Epithelial cell of prostate (primary cell): ENCODE measurements at regions not wholly inside any gene's neighbourhood (a gene's known extent, or its start where the extent isn't known, plus 50 kb on each side); places are given as distances from the start of the nearest gene placed in this dataset.
"Not testable (repeated sequence)": the region's sequence is repeated elsewhere in the genome, so short reads cannot be mapped to it uniquely, and the experiment has no call there.

Experiments
- DNase-seq: peaks from one replicate; pipeline ENCODE4 v3.0.0-alpha.2; 2011; ENCODE audit warnings: low read depth, low spot score
- H3K27ac ChIP-seq: fragments of 450-650 bp; 2 replicates; pipeline ENCODE4 v1.5.1; 2017; ENCODE audit warnings: mild to moderate bottlenecking

GRCh38 chr18:75714766-75715165 lies 287.3 kb upstream of the SMIM21 start:
- H3K27ac ChIP-seq, result no peak overlapping the region
- DNase-seq, result no peak

GRCh38 chr18:75712124-75712867 lies 284.8 kb upstream of the SMIM21 start:
- H3K27ac ChIP-seq, DNase-seq: not testable (repeated sequence)

DNA sequence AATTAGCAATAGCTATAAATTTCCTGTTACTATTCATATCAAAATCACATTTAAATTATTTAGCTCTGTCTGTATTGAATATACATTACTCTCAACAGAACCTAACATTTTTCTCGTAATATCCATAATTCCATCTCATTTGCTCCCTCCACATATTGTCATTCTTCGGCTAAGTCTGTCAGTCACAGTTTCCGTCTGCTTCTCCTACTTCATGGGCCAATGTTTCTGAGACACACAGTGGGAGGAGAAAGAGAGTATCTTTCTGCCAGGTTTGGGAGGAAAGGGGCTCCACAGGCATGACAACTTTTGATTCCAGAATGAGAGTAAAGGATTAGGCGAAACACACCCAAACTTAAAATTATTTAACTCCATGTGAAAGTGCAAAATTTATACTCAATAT lies 273.1 kb upstream of the SMIM21 start:
- no peak overlapping the region for H3K27ac ChIP-seq
- DNase-seq, result no peak

DNA sequence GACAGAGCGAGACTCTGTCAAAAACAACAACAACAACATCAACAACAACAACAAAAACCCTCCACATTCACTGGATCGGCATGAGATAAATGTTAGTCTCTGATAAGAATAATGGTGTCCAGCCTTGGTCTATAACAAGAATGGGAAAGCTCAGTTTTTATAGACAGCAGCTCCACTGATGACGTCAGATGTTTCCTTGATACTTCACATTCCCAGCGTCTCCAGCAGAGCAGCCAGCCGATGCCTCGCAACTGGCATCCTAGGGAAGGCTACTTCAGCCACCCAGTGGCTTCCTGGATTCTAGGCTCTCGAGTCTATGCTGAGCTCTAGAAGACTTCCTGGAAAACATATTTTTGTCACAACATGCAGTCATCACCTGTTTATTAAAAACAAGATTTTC lies 271.4 kb upstream of the SMIM21 start:
- H3K27ac ChIP-seq, result no peak overlapping the region
- DNase-seq, result no peak

DNA sequence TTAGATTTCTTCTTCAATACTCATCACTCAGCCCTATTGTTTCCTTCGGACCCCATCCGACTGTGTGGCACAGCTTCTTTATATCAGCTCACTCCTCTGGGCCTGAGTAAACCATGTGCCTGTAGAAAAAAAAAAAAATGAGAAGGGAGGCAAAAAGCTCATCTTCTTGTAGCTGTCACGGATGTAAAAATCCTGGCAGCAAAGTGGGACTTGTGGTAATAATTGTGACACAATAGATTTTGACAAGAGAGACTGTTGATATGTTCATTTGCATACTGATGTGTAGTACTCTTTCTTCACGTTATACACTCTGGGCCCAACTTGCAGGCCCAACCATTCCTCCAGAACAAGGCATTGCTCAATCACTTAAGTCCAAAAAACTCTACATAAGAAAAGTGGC lies 270.0 kb upstream of the SMIM21 start:
- no peak for DNase-seq
- H3K27ac ChIP-seq, result no peak overlapping the region

GRCh38 chr18:75696391-75696790 lies 268.9 kb upstream of the SMIM21 start:
- no peak overlapping the region for H3K27ac ChIP-seq
- DNase-seq, result no peak

DNA sequence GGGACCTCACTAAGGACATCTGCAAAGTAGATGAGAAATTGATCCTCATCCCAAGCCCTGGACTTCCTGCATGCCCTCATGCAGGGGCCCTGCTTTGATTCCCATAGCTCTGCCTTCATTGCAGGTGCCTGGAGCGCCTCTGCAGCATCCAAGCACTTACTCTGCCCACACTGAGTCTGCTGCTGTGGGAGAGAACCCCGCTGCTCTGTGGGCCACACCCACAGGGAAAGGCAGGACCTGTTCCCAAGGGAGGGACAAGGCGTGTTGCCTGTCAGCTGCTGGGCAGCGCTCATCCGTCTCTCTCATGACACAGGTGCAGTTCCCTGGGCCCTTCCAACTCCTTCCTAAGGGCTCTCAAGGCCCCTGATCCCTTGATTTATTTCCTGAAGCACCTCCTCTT lies 266.8 kb upstream of the SMIM21 start:
- H3K27ac ChIP-seq, result no peak overlapping the region
- no peak for DNase-seq

GRCh38 chr18:75691483-75691882 lies 264.0 kb upstream of the SMIM21 start:
- DNase-seq, result no peak
- no peak overlapping the region for H3K27ac ChIP-seq

DNA sequence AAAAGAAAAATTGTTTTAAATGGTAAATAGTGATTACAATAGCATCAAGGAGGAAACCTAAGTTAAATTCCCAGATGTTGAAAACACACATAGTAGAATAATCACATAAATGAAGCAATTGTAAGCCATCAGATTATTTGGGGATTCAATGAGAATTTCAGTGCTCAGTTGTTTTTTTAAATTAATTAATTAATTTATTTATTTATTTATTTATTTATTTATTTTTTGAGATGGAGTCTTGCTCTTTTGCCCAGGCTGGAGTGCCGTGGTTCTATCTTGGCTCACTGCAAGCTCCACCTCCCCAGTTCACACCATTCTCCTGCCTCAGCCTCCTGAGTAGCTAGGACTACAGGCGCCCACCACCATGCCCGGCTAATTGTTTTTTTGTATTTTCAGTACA lies 262.8 kb upstream of the SMIM21 start:
- not testable (repeated sequence) for DNase-seq, H3K27ac ChIP-seq

DNA sequence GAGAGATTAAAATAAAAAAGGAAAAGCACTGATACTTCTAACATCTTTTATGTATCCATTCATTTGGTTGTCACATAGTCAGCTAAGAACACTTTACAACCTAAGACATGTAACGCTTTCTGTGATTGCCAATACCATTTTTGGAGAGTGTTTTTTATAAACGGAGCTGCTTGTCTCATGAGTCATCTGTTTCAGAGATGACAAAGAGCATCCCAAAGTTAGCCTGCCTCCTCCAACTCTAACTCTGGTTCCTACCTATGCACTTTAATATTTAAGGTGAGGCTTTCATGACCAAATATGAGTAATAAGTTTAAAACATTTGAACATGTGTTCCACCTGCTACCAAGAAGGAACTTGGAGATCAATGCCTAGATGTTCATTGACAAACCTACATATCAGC lies 260.1 kb upstream of the SMIM21 start:
- no peak for DNase-seq
- H3K27ac ChIP-seq, result no peak overlapping the region

GRCh38 chr18:75683426-75683825 lies 255.9 kb upstream of the SMIM21 start:
- H3K27ac ChIP-seq, result no peak overlapping the region
- no peak for DNase-seq

- H3K27ac ChIP-seq, result no peak overlapping the region
- no peak for DNase-seq
These were observed 254.1 kb upstream of the SMIM21 start for GRCh38 chr18:75681538-75682115.

DNA sequence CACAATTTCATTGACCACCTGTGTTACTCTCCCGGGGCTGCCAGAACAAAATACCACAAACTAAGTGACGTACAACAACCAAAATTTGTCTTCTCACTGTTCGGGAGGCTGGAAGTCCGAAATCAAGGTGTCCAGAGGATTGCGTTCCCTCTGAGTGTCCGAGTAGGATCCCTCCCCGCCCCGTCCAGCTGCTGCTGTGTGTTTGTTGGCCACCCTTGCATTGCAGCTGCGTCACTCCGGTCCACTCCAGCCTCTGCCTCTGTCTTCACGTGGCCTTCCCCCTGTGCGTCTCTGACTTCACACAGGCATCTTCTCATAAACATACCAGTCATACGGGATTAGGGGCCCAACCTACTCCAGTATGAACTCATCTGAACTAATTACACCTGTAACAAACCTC lies 251.8 kb upstream of the SMIM21 start:
- no peak overlapping the region for H3K27ac ChIP-seq
- DNase-seq, result no peak

GRCh38 chr18:75678627-75679026 lies 251.1 kb upstream of the SMIM21 start:
- no peak overlapping the region for H3K27ac ChIP-seq
- DNase-seq, result no peak

DNA sequence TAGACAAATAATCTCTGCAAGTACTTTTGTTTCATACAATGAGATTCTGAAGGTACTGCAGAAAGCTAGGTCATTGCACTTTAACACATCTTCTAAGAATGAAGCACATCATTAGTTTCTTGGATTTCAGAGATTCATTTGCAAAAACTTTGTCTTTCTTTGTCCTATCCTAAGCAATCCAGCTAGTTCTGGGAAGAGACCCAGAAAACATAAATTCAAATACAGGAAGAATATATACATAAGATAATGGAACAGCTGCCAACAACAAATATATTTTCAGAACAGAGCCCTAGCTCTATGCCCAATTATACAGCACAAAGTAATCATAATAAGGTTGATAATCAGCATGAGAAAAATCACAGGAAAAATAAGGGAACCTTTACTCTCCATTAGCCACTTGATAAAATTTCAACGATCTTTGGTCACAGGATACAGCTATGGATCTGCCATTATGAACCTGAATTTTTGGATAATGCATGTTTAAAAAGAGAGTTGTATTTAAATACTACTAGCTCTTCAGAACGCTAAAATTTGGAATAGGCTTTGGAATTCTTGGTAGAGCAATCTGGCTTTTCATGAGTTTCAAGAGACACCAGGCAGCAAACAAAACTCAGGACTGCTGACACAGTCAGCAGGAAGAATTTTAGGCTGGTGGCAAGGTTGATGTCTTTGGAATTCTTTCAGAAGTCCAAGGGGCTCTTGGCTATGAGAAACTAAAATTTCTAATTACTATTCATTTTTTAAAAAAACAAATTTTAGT lies 250.4 kb upstream of the SMIM21 start:
- no peak overlapping the region for H3K27ac ChIP-seq

DNA sequence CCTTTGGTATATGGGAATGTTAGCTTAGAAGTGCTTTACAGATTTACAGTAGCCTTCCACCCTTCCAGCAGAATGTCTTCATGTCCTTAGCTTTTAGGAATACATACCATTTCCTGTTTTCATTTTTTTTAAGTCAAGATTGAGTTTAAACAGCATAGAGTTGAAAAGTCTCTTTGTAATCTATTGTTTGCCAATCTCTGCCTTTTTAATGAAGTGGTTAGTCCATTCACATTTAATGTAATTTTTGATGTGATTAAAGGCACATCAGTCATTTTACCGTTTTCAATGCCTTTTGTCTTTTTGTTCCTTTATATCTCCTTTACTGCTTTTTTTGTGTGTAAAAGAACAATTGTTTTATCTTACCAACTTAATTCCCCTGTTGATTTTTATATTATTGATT lies 233.4 kb upstream of the SMIM21 start:
- no peak overlapping the region for H3K27ac ChIP-seq
- no peak for DNase-seq

More for the DNA sequence above, 250.4 kb upstream of the SMIM21 start:
- no peak for DNase-seq

GRCh38 chr18:75659535-75660023 lies 232.1 kb upstream of the SMIM21 start:
- DNase-seq, result no peak
- no peak overlapping the region for H3K27ac ChIP-seq

- no peak overlapping the region for H3K27ac ChIP-seq
- DNase-seq, result no peak
These were observed 230.8 kb upstream of the SMIM21 start for GRCh38 chr18:75658330-75658729.

DNA sequence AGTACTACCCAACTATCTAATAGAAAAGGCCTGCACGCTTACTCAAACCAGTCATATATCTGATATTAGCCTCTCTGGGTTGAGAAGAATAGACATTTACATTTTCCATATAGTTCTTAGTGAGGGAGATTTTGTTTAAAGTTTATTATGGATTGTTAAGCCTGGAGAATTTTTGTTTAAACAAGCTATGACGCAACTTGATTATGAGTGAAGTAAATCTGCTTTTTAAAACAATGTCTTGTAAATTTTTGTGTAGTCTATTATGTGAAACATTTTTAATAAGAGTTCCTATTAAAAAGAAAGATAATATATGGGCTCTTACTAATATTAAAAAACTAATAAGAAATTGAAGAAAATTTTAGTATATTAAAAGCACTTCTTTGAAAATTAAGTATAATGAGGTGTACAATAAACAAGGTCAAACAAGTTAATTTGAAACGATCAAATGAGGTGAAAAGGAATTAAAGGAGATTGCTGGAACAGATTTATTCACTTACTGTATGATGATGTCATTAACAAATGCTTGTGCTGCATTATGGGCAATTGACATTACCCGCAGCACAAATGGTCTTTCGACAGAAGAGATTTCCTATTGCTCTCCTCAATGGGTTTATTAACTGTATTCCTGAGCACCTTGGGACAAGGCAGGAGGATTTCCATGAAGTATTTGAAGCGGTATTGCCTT lies 229.2 kb upstream of the SMIM21 start:
- H3K27ac ChIP-seq, result no peak overlapping the region
- DNase-seq, result no peak

DNA sequence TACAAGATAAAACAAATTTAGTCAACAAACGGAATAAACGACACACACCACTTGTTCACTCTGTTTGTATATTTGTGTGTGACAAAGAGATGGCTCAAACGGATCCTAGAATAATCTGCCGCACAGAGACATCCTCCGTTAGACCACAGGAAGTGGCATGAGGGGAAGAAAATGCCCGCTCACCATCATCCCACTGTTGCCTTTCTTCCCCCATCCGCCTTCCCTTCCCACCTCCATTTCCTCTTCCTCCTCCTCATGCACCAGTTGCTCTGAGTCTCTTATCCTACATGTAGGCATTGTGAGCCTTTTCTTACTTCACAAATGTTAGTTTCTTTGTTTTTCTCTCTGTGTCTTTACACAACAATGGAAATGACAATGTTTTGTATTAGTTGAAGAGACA lies 228.5 kb upstream of the SMIM21 start:
- no peak overlapping the region for H3K27ac ChIP-seq
- DNase-seq, result no peak
